HepG2 (cell line): ENCODE measurements at regions not wholly inside any gene's neighbourhood (a gene's known extent, or its start where the extent isn't known, plus 50 kb on each side); places are given as distances from the start of the nearest gene placed in this dataset.

Source experiments
- ATAC-seq: fragments of 200-7000 bp; cut with Tn5 transposase; 3 replicates; pipeline ENCODE4 v1.9.1; 2020; ENCODE audit warnings: mild to moderate bottlenecking, moderate library complexity
- BruUV-seq: library from RNA; stranded (reverse); fragments of 400-500 nt; replicated peaks from 2 replicates; lab custom pipeline; 2021; lab: Mats Ljungman, UMichigan
- CTCF ChIA-PET: fragments of 300-600 bp; formaldehyde crosslinking; extraction: SDS; loops from one replicate; lab custom pipeline; 2021; ENCODE audit warnings: low total read pairs, inconsistent platforms, low intra/inter-chr PET ratio; lab: Yijun Ruan, JAX
- POLR2A ChIA-PET: fragments of 350-600 bp; sonication (Branson Sonifier 250); formaldehyde crosslinking; loops from one replicate; lab custom pipeline; 2020; ENCODE audit warnings: antibody characterized with exemption, inconsistent platforms; lab: Yijun Ruan, JAX
- DNase-seq: peaks from one replicate; pipeline ENCODE4 v3.0.0-alpha.2; 2015; ENCODE audit warnings: low spot score
- FAIRE-seq: peaks from 3 replicates; lab custom pipeline; 2011; peaks lifted over from hg19 to GRCh38; lab: Jason Lieb, UNC
- H2AFZ ChIP-seq: one replicate; pipeline ENCODE4 v1.6.1; 2011; ENCODE audit warnings: low read length, inconsistent platforms
- H3K27ac ChIP-seq: fragments of 300-600 bp; 3 replicates; pipeline ENCODE4 v1.8.0; 2011; ENCODE audit warnings: mixed run types, mild to moderate bottlenecking, mixed read lengths, low read length, inconsistent platforms; ENCODE audit not compliant: insufficient read depth; ENCODE audit errors: extremely low read length
- H3K27me3 ChIP-seq, 2 experiments: fragments of 200-600 bp in 1 of 2; 2 replicates in 1 of 2; 3 replicates in 1 of 2; pipeline versions ENCODE4 v1.6.0 to v1.8.0; 2011; ENCODE audit warnings: low read length in 2 of 2, mild to moderate bottlenecking in 2 of 2, moderate library complexity in 2 of 2, inconsistent platforms in 1 of 2; ENCODE audit not compliant: insufficient read depth in 2 of 2, control insufficient read depth in 1 of 2
- H3K36me3 ChIP-seq, 2 experiments: fragments of 200-600 bp in 1 of 2; replicated peaks in 1 of 2; 2 replicates in 1 of 2; 3 replicates in 1 of 2; pipeline versions ENCODE4 v1.5.1 to v1.8.0; 2011; ENCODE audit warnings: low read length in 2 of 2, inconsistent platforms in 1 of 2; ENCODE audit not compliant: insufficient read depth in 2 of 2, control insufficient read depth in 1 of 2
- H3K4me1 ChIP-seq: 2 replicates; pipeline ENCODE4 v1.5.1; 2012; ENCODE audit warnings: low read length, inconsistent platforms; ENCODE audit not compliant: insufficient read depth
- H3K4me2 ChIP-seq: 2 replicates; pipeline ENCODE4 v1.6.0; 2011; ENCODE audit warnings: low read depth, low read length, inconsistent platforms
- H3K4me3 ChIP-seq, 3 experiments: fragments of 200-600 bp in 1 of 3; sonication (generic), shearing (Covaris generic) in 1 of 3; replicated peaks in 1 of 3; 2 replicates each; pipeline ENCODE4 v1.5.1; 2011 to 2016; ENCODE audit warnings: low read length in 3 of 3, inconsistent platforms in 2 of 3, low read depth in 2 of 3, mild to moderate bottlenecking in 2 of 3, control low read depth in 1 of 3, mixed read lengths in 1 of 3; ENCODE audit not compliant: insufficient read depth in 1 of 3
- H3K79me2 ChIP-seq: one replicate; pipeline ENCODE4 v1.6.1; 2011; ENCODE audit warnings: low read length, inconsistent platforms; ENCODE audit not compliant: insufficient read depth
- H3K9ac ChIP-seq: 2 replicates; pipeline ENCODE4 v1.6.0; 2011; ENCODE audit warnings: mild to moderate bottlenecking, low read depth, low read length, inconsistent platforms; ENCODE audit not compliant: insufficient read depth
- H3K9me3 ChIP-seq: 2 replicates; pipeline ENCODE4 v1.5.1; 2012; ENCODE audit warnings: mild to moderate bottlenecking, low read length
- H4K20me1 ChIP-seq: 2 replicates; pipeline ENCODE4 v1.6.0; 2011; ENCODE audit warnings: inconsistent platforms, mild to moderate bottlenecking, low read length, moderate library complexity; ENCODE audit not compliant: insufficient read depth
- AKNA ChIP-seq: sonication (generic); formaldehyde crosslinking; IDR thresholded peaks from 2 replicates; pipeline ENCODE4 v1.4.0; 2020; ENCODE audit warnings: missing genetic modification reagents, borderline replicate concordance
- CHD2 ChIP-seq: IDR thresholded peaks from 2 replicates; pipeline ENCODE4 v1.6.1; 2011; ENCODE audit warnings: low read depth, low read length, improper control_type of control experiment
- FOXO1 ChIP-seq: sonication (generic); formaldehyde crosslinking; IDR thresholded peaks from 2 replicates; pipeline ENCODE4 v1.4.0; 2020; ENCODE audit warnings: missing genetic modification reagents
- HNF4A ChIP-seq: sonication (generic); formaldehyde crosslinking; IDR thresholded peaks from 2 replicates; pipeline ENCODE4 v1.4.0; 2020; ENCODE audit warnings: missing genetic modification reagents
- NAIF1 ChIP-seq: sonication (generic); formaldehyde crosslinking; IDR thresholded peaks from 2 replicates; pipeline ENCODE4 v1.5.0; 2020; ENCODE audit warnings: mild to moderate bottlenecking, missing genetic modification reagents, borderline replicate concordance
- ZNF770 ChIP-seq: sonication (generic); formaldehyde crosslinking; IDR thresholded peaks from 2 replicates; pipeline ENCODE4 v1.5.0; 2020; ENCODE audit warnings: mild to moderate bottlenecking, missing genetic modification reagents
- WGBS: methylation state at CpG from one replicate; pipeline ENCODE4 v1.1.6; 2017; ENCODE audit warnings: low lambda C conversion rate; 5-methylcytosine and 5-hydroxymethylcytosine counted together
- in situ Hi-C: cut with HindIII; loops from 2 replicates; pipeline ENCODE4 v1.10.0; 2017; ENCODE audit warnings: low pct_unique_long_range_greater_than_20kb; ENCODE audit not compliant: extremely low pct_ligation_motif_present
- intact Hi-C: fragments of 100-400 bp; cut with micrococcal nuclease; formaldehyde crosslinking; loops from one replicate; pipeline ENCODE4 v1.10.0; 2022; ENCODE audit not compliant: unreplicated experiment

GRCh38 chr13:53357582-53357981, 329.0 kb downstream of the OLFM4 start:
- in situ Hi-C loops: no loop called here
- POLR2A ChIA-PET: no interaction called here
- Histone ChIP-seq H3K9me3 (peaks cover 46% of the 10 kb centered on the region), H3K79me2 (no peaks in the 10 kb centered on the region), H4K20me1 (no peaks in the 10 kb centered on the region), H3K4me2 (no peak overlapping the region), H3K9ac (no peak overlapping the region), H3K4me3 (no peak overlapping the region), H2AFZ (no peak overlapping the region), H3K36me3 (no peaks in the 10 kb centered on the region), H3K4me1 (no peaks in the 10 kb centered on the region), H3K27ac (no peak overlapping the region), H3K27me3 (no peaks in the 10 kb centered on the region)
- ATAC-seq (no peak), FAIRE-seq (no peak), DNase-seq (no peak)
- intact Hi-C loops: no loop called here
- BruUV-seq: no TSS peak
- WGBS: 5% methylated on average over 3 of the region's 3 CpGs
- CTCF ChIA-PET: no interaction called here
- TF ChIP-seq NAIF1 (CRISPR knock-in tag) (no peak), CHD2 (no peak), AKNA (CRISPR knock-in tag) (no peak), HNF4A (CRISPR knock-in tag) (no peak), FOXO1 (CRISPR knock-in tag) (no peak), ZNF770 (CRISPR knock-in tag) (no peak)
